ENCODE measurements at regions not wholly inside any gene's neighbourhood (a gene's known extent, or its start where the extent isn't known, plus 50 kb on each side); places are given as distances from the start of the nearest gene placed in this dataset.

- DNase-seq, result no peak
These were observed 144.1 kb upstream of the CELF4 start for GRCh38 chr18:37709740-37710139.

- DNase-seq, result no peak
These were observed 139.4 kb upstream of the CELF4 start for GRCh38 chr18:37705016-37705415.

GRCh38 chr18:37702841-37703240 lies 137.2 kb upstream of the CELF4 start:
- no peak for DNase-seq

GRCh38 chr18:37701967-37702366 lies 136.4 kb upstream of the CELF4 start:
- no peak for DNase-seq

- no peak for DNase-seq
These were observed 133.0 kb upstream of the CELF4 start for GRCh38 chr18:37698508-37699040.

GRCh38 chr18:37694516-37694915 lies 128.9 kb upstream of the CELF4 start:
- no peak for DNase-seq

GRCh38 chr18:37691162-37691561 lies 125.6 kb upstream of the CELF4 start:
- DNase-seq, result no peak

GRCh38 chr18:37689841-37690240 lies 124.2 kb upstream of the CELF4 start:
- DNase-seq, result no peak

GRCh38 chr18:37684590-37684989 lies 119.0 kb upstream of the CELF4 start:
- DNase-seq, result no peak

- no peak for DNase-seq
These were observed 118.6 kb upstream of the CELF4 start for GRCh38 chr18:37684183-37684582.

- no peak for DNase-seq
These were observed 115.3 kb upstream of the CELF4 start for GRCh38 chr18:37680911-37681310.

- DNase-seq, result no peak
These were observed 110.7 kb upstream of the CELF4 start for GRCh38 chr18:37676276-37676675.

GRCh38 chr18:37675699-37676098 lies 110.1 kb upstream of the CELF4 start:
- DNase-seq, result no peak

- no peak for DNase-seq
These were observed 109.0 kb upstream of the CELF4 start for GRCh38 chr18:37674570-37674969.

GRCh38 chr18:37673671-37674070 lies 108.1 kb upstream of the CELF4 start:
- no peak for DNase-seq

GRCh38 chr18:37672932-37673595 lies 107.5 kb upstream of the CELF4 start:
- no peak for DNase-seq

GRCh38 chr18:37672001-37672400 lies 106.4 kb upstream of the CELF4 start:
- DNase-seq, result no peak

- no peak for DNase-seq
These were observed 105.9 kb upstream of the CELF4 start for GRCh38 chr18:37671530-37671929.

- no peak for DNase-seq
These were observed 105.5 kb upstream of the CELF4 start for GRCh38 chr18:37671119-37671518.

- no peak for DNase-seq
These were observed 104.5 kb upstream of the CELF4 start for GRCh38 chr18:37669991-37670534.

GRCh38 chr18:37668971-37669747 lies 103.6 kb upstream of the CELF4 start:
- peak in 1 of 2 donors; percentile 27 for DNase-seq

GRCh38 chr18:37667836-37668235 lies 102.2 kb upstream of the CELF4 start:
- DNase-seq, result peak in 1 of 2 donors; percentile 17

GRCh38 chr18:37666991-37667390 lies 101.4 kb upstream of the CELF4 start:
- DNase-seq, result no peak

GRCh38 chr18:37666451-37666850 lies 100.9 kb upstream of the CELF4 start:
- no peak for DNase-seq

All from hippocampal formation (tissue), 2 donors.